Pulmonary artery endothelial cell (primary cell): ENCODE measurements at regions not wholly inside any gene's neighbourhood (a gene's known extent, or its start where the extent isn't known, plus 50 kb on each side); places are given as distances from the start of the nearest gene placed in this dataset.
"Not testable (repeated sequence)": the region's sequence is repeated elsewhere in the genome, so short reads cannot be mapped to it uniquely, and the experiment has no call there.

Experiments used
- DNase-seq: peaks from one replicate; pipeline ENCODE4 v3.0.0-alpha.2; 2011; ENCODE audit warnings: low read depth, low spot score

DNA sequence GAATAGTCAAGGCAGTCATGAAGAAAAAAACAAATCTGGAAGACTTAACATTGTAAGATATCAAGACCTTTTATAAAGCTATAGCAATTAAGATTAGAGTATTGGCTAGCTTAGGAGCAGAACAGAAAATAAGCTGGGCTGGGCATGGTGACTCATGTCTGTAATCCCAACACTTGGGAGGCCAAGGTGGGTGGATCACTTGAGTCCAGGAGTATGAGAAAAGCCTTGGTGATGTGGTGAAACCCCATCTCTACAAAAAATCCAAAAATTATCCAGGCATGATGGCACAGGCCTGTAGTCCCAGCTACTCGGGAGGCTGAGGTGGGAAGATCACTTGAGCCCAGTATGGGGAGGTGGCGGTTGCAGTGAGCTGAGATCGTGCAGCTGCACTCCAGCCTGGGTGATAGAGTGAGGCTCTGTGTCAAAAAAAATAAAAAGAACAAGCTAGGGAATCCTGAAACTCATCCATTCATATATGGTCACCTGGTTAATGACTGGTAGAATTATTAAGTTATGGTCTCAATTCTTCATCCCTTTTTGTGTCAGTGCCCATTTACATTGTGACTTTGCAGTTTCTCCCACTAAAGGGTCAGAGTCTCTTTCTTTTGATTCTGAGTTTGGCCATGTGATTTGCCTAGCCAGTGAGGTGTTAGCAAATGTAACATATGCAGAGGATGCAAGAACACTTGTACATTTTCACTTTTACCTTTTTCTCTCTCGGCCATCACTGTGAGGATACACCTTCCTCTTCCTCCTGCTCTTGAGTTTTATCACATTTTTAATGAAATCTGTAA is 144.6 kb upstream of the SGCD start:
- DNase-seq: no peak

DNA sequence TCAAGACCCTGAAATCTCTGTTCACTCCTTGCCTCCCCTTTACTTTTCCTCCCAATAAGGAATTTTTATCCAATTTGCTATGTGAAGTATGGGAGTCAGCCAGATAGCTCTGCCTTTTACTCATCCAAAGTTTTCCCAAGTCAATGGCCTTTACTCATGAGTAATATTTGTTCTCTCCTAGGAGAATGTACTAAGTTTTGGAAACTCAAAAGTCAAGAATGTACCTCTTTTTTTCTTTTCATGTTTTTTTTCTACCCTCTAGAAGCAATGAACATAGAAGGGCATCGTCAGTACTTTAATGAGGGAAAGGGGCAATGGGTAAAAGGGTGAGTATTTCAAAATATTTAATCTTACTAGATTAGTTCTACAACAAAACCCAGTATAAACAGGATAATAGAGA is 140.2 kb upstream of the SGCD start:
- DNase-seq: no peak

DNA sequence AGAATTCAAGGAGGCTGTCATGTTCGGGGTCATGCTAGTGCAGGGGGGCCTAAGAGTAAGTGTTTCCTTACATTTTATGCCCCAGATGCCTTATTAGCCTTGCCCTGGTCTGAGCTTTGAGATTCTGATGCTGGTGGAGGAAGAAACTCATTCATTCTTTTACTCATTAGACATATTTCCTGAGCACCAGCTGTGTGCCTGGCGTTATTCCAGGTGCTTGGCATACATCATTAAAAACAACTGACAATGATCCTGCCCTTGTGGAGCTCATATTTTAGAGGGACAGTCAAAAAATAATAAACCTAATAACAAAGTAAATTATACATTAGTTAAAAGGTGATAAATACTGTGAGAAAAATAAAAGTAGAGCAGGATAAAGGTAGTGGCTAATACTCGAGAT is 138.9 kb upstream of the SGCD start:
- DNase-seq: no peak

DNA sequence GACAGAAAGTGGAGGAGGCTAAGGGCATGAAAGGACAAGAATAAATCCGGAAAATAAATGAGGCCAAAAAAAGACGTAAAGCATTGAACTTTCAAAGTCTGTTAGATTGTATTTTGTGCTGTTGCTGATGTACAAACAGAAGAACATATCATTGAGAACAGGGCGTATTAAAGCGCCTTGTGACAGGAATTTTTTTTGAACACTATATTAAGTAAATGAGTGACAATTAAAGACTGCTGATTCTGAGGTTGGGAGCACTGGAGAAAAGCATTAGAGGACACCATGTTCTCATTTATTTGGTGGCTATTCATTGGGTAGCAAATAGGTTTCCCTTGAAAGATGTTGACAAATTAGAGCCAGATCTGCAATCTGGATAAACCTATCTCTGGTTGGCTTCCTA is 137.3 kb upstream of the SGCD start:
- DNase-seq: no peak

DNA sequence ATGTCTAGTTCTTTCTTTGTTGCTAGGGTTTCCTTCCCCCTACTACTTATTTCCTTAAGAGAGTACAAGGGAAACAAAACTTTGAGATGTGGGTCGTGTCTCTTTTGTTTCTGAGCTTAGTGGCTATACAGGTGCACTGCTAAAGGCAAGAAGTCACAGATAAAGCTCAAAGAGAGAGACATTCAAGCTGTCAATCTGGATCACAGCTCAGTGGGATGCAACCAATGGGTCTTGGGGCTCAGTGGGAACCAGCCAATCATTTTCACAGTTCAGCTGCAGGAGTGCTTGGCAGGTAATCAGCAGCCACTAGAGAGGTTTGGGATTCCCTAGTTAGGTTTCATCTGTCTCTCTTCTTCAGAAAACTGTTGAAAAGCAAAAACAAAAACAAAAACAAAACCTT is 135.4 kb upstream of the SGCD start:
- no peak for DNase-seq

DNA sequence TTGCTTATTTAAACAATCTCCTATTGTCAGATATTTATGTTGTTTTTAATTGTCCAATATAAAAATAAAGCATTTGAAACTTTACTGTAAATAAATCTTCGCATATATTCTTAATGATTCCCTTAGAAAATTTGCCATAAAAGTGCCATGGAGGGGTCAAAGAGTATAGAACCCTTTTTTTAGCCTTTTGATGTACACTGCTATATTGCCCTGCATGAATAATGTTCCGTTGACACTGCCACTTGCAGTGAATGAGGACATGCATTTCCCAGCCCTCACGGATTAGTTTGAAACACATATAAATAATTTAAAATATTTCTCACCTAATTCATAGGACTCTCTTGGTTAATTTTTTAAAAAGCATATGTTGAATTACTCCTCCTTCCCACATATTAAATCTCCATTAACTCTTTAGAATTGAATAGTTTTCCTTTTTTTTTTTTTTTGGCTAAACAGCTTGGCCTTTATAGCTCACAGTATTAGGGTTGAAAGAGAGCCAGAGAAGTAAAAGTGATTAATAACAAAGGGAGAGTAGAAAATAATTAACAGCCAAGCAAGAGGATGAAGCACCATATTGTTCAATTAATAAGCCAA is 129.8 kb upstream of the SGCD start:
- no peak for DNase-seq

DNA sequence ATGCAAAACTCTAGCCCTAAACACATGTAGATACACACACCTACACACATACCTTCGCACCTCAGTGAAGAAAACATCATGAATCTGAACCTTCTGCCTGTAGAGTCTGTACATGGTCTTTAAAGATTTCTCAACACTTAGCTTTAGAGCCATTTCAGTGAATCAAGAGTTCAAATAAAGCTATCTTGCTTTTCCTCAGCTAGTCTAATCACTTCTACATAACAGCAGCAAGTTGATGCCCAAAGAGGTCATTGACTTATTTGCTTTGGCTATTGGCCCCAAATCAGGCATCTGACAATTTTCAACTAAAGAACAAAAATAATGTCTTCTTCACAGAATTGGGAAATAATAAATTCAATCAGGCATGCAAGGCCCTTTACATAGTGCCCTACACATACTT is 127.9 kb upstream of the SGCD start:
- DNase-seq: no peak

DNA sequence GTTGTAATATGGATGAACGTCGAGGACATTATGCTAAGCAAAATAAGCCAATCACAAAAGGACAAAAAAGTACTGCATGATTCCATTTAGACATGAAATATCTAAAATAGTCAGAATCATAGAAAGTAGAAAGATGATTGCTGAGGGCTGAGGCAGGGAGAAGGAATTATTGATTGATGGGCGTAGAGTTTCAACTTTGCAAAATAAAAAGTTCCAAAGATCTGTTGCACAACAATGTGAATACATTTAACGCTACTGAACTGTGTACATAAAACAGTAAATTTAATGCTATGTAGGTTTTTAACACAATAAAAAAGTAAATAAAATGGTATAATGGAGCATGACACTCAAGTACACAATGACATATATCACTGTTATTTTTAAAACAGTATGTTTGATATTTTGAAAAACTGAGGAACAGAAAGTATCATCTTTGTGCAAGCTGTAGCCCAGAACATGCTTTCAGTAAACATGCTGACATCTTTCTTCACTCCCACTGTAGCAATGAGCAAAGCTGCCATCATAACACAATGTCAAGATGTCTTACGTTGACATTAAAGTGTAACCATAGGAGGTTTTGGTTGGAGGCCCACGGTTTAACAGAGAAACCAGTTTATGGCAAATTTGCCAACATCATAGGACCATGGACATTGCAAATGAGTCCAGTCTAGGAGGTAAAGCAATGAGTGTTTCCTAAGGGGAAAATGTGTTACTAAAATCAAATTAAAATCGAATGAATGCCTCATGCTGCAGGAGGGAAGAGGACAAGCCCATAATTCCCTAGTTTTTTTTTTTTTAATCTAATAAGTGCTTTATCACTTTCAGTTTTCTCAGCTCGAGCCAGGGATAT is 125.8 kb upstream of the SGCD start:
- no peak for DNase-seq

DNA sequence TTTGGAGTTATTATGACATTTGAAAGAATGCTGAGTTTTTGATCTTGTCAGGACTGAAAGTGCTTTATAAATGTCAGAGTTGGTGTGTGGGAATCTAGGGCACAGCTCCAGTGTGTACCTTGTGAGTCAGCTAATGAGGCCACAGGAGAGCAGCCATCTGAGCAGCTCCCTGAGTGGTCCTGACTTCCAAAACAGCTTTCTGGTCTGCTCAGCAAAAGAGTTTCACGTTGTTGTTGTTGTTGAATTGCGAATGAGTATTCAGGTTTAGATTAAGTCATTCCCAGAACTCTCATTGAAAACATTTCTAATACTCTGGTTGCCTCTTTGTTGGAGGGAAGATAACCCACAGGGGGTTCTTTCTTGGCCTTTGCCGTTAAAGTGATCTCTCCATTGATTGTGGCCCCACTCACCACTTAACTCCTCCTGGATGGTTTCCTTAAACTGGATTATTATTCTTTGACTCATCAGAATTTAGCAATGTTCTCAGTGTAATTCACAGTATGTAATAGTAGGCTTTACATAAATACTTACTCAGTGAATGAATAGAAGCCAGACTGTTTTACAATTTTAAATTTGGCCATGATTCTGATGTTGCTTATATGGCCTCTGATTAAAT is 125.1 kb upstream of the SGCD start:
- DNase-seq: no peak

DNA sequence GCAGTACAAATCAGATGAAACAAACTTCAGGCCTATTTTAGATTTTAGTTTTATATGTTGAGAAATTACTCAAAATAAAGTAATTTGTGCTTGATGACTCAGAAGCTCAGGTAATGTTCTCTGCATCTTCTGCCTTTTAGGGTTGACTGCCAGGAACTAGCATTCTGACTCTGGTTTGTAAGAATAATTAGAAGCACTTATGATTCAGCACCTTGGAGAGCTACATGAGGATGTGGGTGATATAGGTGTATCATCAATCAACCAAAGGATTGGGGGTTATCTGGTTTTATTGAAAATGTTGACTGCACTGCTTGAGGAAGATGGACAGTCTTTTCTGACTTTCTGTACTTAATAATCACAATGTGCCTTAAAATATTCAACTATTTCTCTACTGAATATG is 118.7 kb upstream of the SGCD start:
- DNase-seq: no peak

DNA sequence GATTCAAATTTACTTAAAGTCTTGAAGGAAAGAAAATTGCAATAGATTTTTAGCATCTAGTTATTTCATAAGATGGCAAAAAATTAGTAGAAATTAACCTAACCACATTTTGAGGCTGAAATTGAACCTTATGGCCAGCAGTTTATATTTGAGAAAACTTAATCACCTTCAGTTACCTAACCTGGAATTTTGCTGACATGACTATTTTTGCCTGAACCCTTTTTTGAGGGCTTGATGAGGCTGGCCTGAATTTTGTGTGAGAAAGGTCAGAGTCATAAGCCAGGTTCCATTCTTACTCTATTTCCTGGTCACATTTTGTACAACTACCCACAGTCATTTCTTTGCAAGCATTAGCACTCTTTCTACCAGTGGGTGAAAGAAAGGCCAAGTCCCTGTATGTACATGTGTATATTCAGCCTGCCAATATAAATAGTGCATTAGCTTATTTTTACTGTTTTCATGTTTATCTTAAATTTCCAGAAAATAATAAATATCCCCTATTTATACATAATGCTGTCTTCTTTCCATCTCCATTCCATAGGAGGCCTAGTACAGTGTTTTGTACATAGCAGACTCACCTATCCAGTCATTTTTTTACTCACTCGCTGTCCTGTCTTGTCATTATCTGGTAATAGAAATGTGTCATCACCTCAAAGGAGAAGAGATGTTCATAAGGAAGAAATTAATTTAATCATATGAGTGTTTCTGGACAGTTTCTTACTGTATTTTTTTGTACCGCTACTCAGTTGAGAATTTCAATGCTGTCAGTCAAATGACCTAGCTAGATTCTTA is 108.4 kb upstream of the SGCD start:
- no peak for DNase-seq

DNA sequence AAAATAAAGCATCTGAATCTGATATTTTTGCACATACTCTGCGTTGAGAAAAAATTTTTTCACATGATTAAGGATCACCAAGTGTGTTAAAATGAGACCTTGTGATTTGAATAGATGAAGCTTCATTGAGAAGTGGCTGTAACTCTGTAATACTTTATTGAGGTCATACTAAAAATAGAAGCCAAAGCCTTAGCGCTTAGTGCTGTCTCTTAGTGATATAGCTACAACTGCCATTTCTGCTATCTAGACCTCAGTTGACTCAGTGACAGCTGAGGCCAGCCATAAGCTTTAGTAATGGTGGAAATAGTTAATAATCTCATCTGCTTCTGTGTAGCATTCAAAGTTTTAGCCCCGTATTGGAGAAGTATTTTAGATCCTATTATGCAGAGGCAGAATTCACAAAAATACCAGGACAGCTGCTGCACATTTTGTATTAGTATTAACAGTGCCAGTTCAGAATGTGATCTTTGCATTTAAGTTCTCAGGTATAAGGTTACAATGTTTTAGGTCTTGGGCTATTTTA is 107.4 kb upstream of the SGCD start:
- no peak for DNase-seq

DNA sequence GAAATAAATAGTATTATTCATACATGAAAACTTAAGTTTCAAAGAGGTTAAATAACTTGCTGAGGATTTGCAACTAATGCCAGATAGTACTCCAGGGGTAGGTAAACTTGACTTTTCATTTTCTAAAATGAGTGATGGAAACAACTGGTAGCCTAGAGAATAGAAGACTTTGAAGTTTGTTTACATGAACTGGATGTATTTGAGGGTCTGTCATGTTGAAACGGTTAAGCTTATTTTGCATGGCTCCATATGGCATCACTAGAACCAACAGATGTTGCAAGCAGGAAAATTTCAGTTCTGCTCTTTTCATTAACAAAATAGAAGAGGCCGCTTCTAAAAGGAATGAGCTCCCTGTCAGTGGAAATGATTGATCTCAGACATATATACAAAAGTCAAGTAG is 105.1 kb upstream of the SGCD start:
- no peak for DNase-seq

DNA sequence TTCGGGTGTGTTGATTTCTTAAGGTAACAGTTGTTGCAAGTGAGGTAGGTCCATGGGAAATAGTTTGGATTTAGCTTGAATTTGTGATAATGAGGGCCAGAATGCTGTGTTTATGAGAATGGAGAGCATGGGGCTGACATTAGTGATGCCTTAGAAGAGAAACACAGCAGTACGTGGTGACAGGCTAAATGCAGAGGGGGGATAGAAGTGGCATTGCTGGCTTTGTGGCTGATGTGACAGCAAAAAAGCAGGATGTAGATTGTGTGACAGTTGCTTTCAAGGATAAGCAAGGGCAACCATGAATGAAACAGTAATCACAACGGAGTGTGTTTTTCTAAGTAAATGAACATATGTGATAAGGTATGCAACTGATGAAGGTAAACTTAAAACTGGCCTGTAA is 103.4 kb upstream of the SGCD start:
- DNase-seq: no peak

DNA sequence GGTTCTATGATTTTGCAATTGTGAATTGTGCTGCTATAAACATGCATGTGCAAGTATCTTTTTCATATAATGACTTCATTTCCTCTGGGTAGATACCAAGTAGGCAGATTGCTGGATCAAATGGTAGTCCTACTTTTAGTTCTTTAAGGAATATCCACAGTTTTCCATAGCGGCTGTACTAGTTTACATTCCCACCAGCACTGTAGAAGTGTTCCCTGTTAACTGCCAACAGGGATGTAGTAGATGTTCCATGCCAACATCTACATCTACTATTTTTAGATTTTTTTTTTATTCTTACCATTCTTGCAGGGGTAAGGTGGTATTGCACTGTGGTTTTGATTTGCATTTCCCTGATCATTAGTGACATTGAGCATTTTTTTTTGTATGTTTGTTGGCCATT is 100.5 kb upstream of the SGCD start:
- not testable (repeated sequence) for DNase-seq

DNA sequence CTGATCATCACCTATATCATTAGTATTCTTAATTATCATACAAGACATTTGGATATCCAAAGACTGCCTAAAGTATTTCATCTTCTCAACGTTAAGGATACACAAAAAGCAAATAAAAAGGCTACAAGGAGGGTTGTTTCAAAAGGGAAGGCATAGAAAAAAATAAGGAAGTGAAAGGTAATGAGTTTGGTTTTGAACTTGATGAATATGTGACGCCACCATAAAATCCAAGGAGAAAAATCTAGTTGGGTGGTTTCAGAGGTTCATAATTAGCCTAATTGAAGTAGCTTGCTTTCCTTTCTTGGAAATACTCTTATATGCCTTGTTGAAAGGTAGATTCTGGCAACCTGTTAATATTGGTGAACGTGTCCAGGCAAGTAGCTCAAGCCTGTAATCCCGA is 96.1 kb upstream of the SGCD start:
- no peak for DNase-seq

DNA sequence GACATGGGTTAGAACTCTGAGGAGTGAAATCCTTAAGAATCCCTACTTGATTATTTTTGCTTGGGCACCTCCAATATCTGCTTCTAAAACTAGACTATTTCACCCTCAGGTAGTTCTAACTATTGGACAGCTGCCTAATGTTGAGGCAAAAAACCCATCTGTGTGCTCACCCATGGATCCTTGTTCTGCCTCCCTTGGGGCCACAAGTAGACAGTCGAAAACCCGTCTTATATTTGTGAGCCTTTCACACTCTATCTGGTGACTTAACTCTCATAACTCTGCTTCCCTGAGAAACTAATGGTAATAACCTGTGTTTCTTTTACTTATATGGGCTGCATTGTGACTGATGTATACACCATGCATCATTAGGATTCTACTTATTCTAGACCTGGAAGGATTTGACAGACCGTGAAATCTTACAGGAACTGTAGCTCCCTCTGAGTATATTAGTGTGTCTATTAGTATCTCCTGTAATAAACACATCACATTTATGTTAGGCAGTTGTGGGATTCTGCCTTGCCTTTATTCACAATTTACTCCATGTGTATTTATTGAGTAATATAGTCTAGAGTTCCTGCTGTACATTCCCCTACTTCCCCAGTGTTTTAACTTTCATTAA is 94.6 kb upstream of the SGCD start:
- no peak for DNase-seq

DNA sequence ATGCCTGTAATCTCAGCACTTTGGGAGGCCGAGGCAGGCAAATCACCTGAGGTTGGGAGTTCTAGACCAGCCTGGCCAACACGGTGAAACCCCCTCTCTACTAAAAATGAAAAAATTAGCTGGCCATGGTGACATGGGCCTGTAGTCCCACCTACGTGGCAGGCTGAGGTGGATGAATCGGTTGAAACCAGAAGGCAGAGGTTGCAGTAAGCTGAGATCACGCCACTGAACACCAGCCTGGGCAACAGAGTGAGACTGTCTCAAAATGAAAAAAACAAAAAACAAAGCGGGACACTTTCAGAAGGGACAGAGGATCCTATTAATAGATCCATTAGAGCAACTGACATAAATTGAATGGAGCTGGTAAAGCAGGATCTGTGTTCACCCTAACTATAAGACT is 89.6 kb upstream of the SGCD start:
- no peak for DNase-seq

DNA sequence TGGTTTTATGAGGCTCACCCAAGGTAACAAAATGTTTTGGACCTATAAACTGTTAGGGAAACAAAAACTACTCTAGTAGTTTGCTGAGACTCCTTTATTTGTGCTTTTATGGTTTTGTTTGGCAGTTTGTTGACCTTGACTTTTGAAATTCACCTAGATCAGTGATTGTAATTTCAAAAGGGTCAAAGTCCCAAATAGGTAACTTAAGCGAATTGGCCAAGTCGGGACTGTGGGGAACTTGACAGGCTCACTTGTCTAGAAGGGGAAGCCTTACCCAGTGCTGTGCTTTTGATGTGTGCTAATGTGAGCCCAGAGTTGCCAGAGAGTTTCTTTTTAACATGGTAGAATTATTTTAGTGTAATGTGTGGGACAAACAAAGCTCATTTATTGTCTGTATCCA is 87.2 kb upstream of the SGCD start:
- no peak for DNase-seq

DNA sequence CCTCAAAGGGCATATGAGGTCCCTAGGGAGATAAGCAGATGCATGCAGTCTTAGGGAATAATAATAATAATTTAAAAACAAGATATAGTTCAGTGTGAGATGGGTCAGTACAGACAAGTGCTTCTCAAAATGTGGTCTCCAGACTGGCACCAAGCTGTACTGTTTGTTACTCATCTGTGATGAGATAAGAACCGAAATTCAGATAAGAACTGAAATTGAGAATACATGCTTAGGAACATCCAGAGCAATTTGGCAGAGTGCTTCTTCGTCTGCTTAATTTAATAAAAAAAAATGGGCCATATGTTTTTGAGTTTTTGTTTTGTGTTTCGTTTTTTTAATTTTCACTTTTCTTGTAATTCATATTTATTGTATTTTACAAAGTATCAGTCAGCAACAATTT is 86.5 kb upstream of the SGCD start:
- no peak for DNase-seq

DNA sequence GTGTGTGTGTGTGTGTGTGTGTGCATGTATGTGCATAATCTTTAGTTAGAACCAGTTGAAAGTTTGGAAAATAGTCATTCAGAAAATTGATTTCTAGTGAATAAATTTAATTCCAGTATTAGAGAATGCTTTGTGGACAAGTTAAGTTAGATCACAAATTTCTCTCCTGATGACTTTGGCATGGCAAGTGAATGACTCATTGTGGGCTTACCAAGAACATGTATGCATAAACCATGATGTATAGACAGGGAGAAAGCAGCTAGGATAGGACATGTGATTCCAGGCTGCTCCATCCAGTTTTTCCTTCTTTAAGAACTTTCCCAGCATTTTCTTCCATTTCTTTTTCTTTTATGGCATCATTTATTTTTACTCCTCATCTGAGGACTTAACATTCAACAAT is 85.7 kb upstream of the SGCD start:
- DNase-seq: no peak
